WI38 (cell line): ENCODE measurements at regions not wholly inside any gene's neighbourhood (a gene's known extent, or its start where the extent isn't known, plus 50 kb on each side); places are given as distances from the start of the nearest gene placed in this dataset.
A peak's percentile ranks its signal among the peaks of the same experiment; 100 is the strongest.

Experiments used
- H3K4me3 ChIP-seq: 2 replicates; pipeline ENCODE4 v1.5.1; 2011; ENCODE audit warnings: low read depth, mild to moderate bottlenecking, control low read depth, low read length
- CTCF ChIP-seq: IDR thresholded peaks from 2 replicates; pipeline ENCODE4 v1.5.1; 2012; ENCODE audit warnings: low read depth, mild to moderate bottlenecking, control low read depth, low read length

- no peak overlapping the region for H3K4me3 ChIP-seq
- no peak for TF ChIP-seq CTCF
Observed at GRCh38 chr1:184806296-184806721, 51.7 kb upstream of the EDEM3 start.

DNA sequence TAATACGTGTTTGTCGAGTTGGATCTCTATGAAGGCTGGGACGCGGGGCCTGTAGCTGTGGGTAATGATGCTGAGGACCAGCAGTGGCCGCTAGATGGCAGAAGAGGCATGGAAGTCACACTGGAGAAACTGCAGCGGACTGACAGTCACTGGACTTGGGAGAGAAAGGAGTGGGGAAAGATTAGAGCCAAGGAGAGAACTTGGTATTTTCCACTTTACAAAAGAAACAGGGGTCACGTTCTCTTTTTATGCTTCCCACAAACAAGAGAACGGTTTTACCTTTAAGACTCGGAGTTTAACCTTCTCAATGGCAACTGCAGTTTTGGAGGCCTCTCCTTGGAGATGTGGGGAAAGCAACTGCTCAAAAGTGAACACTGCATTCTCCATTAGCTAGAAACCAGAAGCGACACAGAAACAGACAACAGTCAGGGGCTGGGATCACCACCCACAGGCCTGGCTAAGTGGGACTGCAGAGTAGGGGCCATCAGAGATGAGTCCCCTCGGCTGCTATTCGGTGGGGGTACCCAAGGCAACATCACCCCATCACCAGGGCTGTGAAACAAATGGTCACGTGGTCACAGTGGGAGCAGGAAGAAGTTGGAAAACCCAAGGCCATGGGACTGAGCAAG lies 51.1 kb upstream of the EDEM3 start:
- H3K4me3 ChIP-seq: no peak overlapping the region
- TF ChIP-seq CTCF: peak; percentile 68
